Neuronal stem cell (in vitro differentiated cells): ENCODE measurements at regions not wholly inside any gene's neighbourhood (a gene's known extent, or its start where the extent isn't known, plus 50 kb on each side); places are given as distances from the start of the nearest gene placed in this dataset.

Source experiments
- DNase-seq: peaks from one replicate; pipeline ENCODE4 v3.0.0-alpha.2; 2013; ENCODE audit warnings: low spot score
- H2AFZ ChIP-seq: one replicate; pipeline ENCODE4 v1.6.1; 2013; ENCODE audit warnings: mild to moderate bottlenecking, low read length, inconsistent platforms
- H2AK5ac ChIP-seq: 2 replicates; pipeline ENCODE4 v1.6.1; 2013; ENCODE audit warnings: low read depth, mild to moderate bottlenecking, inconsistent platforms, low read length, moderate library complexity, mixed read lengths
- H2BK120ac ChIP-seq: 2 replicates; pipeline ENCODE4 v1.6.1; 2013; ENCODE audit warnings: low read depth, mild to moderate bottlenecking, inconsistent platforms, low read length, moderate library complexity, mixed read lengths
- H2BK12ac ChIP-seq: one replicate; pipeline ENCODE4 v1.6.1; 2013; ENCODE audit warnings: low read length, inconsistent platforms
- H2BK15ac ChIP-seq: 2 replicates; pipeline ENCODE4 v1.6.1; 2013; ENCODE audit warnings: mild to moderate bottlenecking, low read length, inconsistent platforms, mixed read lengths
- H2BK5ac ChIP-seq: one replicate; pipeline ENCODE4 v1.6.1; 2013; ENCODE audit warnings: inconsistent platforms, mild to moderate bottlenecking, low read length, moderate library complexity
- H3K14ac ChIP-seq: one replicate; pipeline ENCODE4 v1.6.1; 2013; ENCODE audit warnings: low read length, inconsistent platforms
- H3K18ac ChIP-seq: 2 replicates; pipeline ENCODE4 v1.6.1; 2013; ENCODE audit warnings: low read length, inconsistent platforms
- H3K23ac ChIP-seq: 2 replicates; pipeline ENCODE4 v1.6.1; 2013; ENCODE audit warnings: low read depth, mild to moderate bottlenecking, mixed read lengths, low read length, inconsistent platforms; ENCODE audit not compliant: poor library complexity
- H3K27ac ChIP-seq: replicated peaks from 3 replicates; pipeline ENCODE4 v1.5.1; 2013; ENCODE audit warnings: low read length, inconsistent platforms
- H3K27me3 ChIP-seq, 3 experiments: 2 replicates each; pipeline ENCODE4 v1.6.1; 2013; ENCODE audit warnings: low read length in 3 of 3, mild to moderate bottlenecking in 2 of 3, inconsistent platforms in 1 of 3, low read depth in 1 of 3, mixed read lengths in 1 of 3, moderate library complexity in 1 of 3; ENCODE audit not compliant: control insufficient read depth in 3 of 3, insufficient read depth in 3 of 3
- H3K36me3 ChIP-seq, 2 donors: replicated peaks in 1 of 2; 2 replicates each; pipeline ENCODE4 v1.6.1; 2013; ENCODE audit warnings: low read length in 2 of 2; ENCODE audit not compliant: control insufficient read depth in 2 of 2, insufficient read depth in 2 of 2
- H3K4ac ChIP-seq: 2 replicates; pipeline ENCODE4 v1.6.1; 2013; ENCODE audit warnings: inconsistent platforms, mild to moderate bottlenecking, low read length, moderate library complexity
- H3K4me1 ChIP-seq, 2 donors: 1 replicate in 1 of 2; 2 replicates in 1 of 2; pipeline ENCODE4 v1.6.1; 2013; ENCODE audit warnings: low read length in 2 of 2, low read depth in 1 of 2; ENCODE audit not compliant: control insufficient read depth in 2 of 2, insufficient read depth in 1 of 2
- H3K4me2 ChIP-seq: one replicate; pipeline ENCODE4 v1.6.1; 2013; ENCODE audit warnings: mild to moderate bottlenecking, low read length, inconsistent platforms; ENCODE audit not compliant: insufficient read depth, poor library complexity, severe bottlenecking
- H3K4me3 ChIP-seq, 2 donors: 2 replicates each; pipeline ENCODE4 v1.5.1; 2013; ENCODE audit warnings: low read length in 2 of 2, mild to moderate bottlenecking in 2 of 2, inconsistent platforms in 1 of 2, moderate library complexity in 1 of 2
- H3K79me1 ChIP-seq: one replicate; pipeline ENCODE4 v1.6.1; 2013; ENCODE audit warnings: low read depth, mild to moderate bottlenecking, inconsistent platforms, low read length, moderate library complexity
- H3K9ac ChIP-seq: one replicate; pipeline ENCODE4 v1.6.1; 2013; ENCODE audit warnings: mild to moderate bottlenecking, low read depth, low read length, inconsistent platforms; ENCODE audit not compliant: poor library complexity
- H3K9me3 ChIP-seq, 2 donors: replicated peaks in 1 of 2; 2 replicates each; pipeline versions ENCODE3 to v1.6.1; 2013; ENCODE audit warnings: low read length in 2 of 2, mild to moderate bottlenecking in 2 of 2, inconsistent platforms in 1 of 2, low read depth in 1 of 2, mixed read lengths in 1 of 2, moderate library complexity in 1 of 2; ENCODE audit not compliant: control insufficient read depth in 2 of 2, insufficient read depth in 1 of 2
- H4K8ac ChIP-seq: one replicate; pipeline ENCODE4 v1.6.1; 2013; ENCODE audit warnings: low read depth, mild to moderate bottlenecking, inconsistent platforms, low read length, moderate library complexity
- H4K91ac ChIP-seq: one replicate; pipeline ENCODE4 v1.6.1; 2013; ENCODE audit warnings: low read length, low read depth, mild to moderate bottlenecking, inconsistent platforms; ENCODE audit not compliant: poor library complexity
- WGBS, 2 donors: extraction: QIAGEN DNeasy Blood & Tissue Kit; methylation state at CpG; one replicate each; pipeline ENCODE4 v1.1.7; 2013; ENCODE audit warnings: missing lambda C conversion rate in 2 of 2, mixed read lengths in 1 of 2; ENCODE audit not compliant: insufficient read length in 2 of 2, insufficient replicate concordance in 1 of 2; ENCODE audit errors: extremely low coverage in 2 of 2; 5-methylcytosine and 5-hydroxymethylcytosine counted together

GRCh38 chr12:87676731-87677130 lies 352.5 kb downstream of the C12orf50 start:
- Histone ChIP-seq H3K14ac (no peak overlapping the region), H3K79me1 (no peaks in the 10 kb centered on the region), H2BK12ac (no peak overlapping the region), H4K91ac (no peak overlapping the region), H3K27ac (no peak overlapping the region), H4K8ac (no peak overlapping the region), H2AFZ (peak overlapping the region; percentile 11), H2BK15ac (no peak overlapping the region), H3K27me3 (no peaks in the 10 kb centered on the region), H3K18ac (no peak overlapping the region), H3K9ac (no peak overlapping the region), H3K36me3 (no peaks in the 10 kb centered on the region), H3K4ac (no peak overlapping the region), H3K4me2 (no peak overlapping the region), H3K4me3 (no peak overlapping the region), H3K4me1 (peaks cover 0 to 2% of the 10 kb centered on the region in 2 donors), H2BK5ac (no peak overlapping the region), H3K9me3 (no peaks in the 10 kb centered on the region), H2AK5ac (no peak overlapping the region), H3K23ac (no peak overlapping the region), H2BK120ac (no peak overlapping the region)
- DNase-seq: no peak

- no peak overlapping the region for H3K4me2 ChIP-seq
- H2BK5ac ChIP-seq: no peak overlapping the region
- no peak overlapping the region for H3K9ac ChIP-seq
- no peak overlapping the region for H3K4ac ChIP-seq
- H2AFZ ChIP-seq: no peak overlapping the region
- no peaks in the 10 kb centered on the region for H3K79me1 ChIP-seq
- no peak overlapping the region for H2AK5ac ChIP-seq
- H2BK15ac ChIP-seq: no peak overlapping the region
- no peak overlapping the region for H3K27ac ChIP-seq
- no peak overlapping the region for H4K8ac ChIP-seq
- no peaks in the 10 kb centered on the region for H3K9me3 ChIP-seq
- H3K18ac ChIP-seq: no peak overlapping the region
- H3K27me3 ChIP-seq: no peaks in the 10 kb centered on the region
- H3K4me3 ChIP-seq: no peak overlapping the region
- no peaks in the 10 kb centered on the region for H3K36me3 ChIP-seq
- no peaks in the 10 kb centered on the region for H3K4me1 ChIP-seq
- no peak for DNase-seq
- no peak overlapping the region for H2BK120ac ChIP-seq
- H4K91ac ChIP-seq: no peak overlapping the region
- no peak overlapping the region for H3K23ac ChIP-seq
- H3K14ac ChIP-seq: no peak overlapping the region
- no peak overlapping the region for H2BK12ac ChIP-seq
- no CpG with 5 or more reads among the region's 4 CpGs for WGBS, 2 donors
These were observed 357.4 kb downstream of the C12orf50 start for GRCh38 chr12:87671757-87672156.

- Histone ChIP-seq H3K23ac (no peak overlapping the region), H3K4me3 (no peak overlapping the region), H2BK120ac (no peak overlapping the region), H3K9me3 (no peaks in the 10 kb centered on the region), H3K14ac (no peak overlapping the region), H3K27me3 (no peaks in the 10 kb centered on the region), H3K4me1 (no peaks in the 10 kb centered on the region), H2BK15ac (no peak overlapping the region), H3K18ac (no peak overlapping the region), H3K36me3 (no peaks in the 10 kb centered on the region), H4K8ac (no peak overlapping the region), H2AFZ (no peak overlapping the region), H4K91ac (no peak overlapping the region), H3K9ac (no peak overlapping the region), H3K27ac (no peak overlapping the region), H2AK5ac (no peak overlapping the region), H2BK5ac (no peak overlapping the region), H3K4me2 (no peak overlapping the region), H3K4ac (no peak overlapping the region), H2BK12ac (no peak overlapping the region), H3K79me1 (no peaks in the 10 kb centered on the region)
- DNase-seq: no peak
- no CpG with 5 or more reads among the region's 7 CpGs for WGBS, 2 donors
These were observed 358.8 kb downstream of the C12orf50 start for GRCh38 chr12:87670448-87670847.

GRCh38 chr12:87667378-87667777 lies 361.8 kb downstream of the C12orf50 start:
- no peak overlapping the region for H2BK5ac ChIP-seq
- H3K9me3 ChIP-seq: no peaks in the 10 kb centered on the region
- no peak overlapping the region for H3K18ac ChIP-seq
- no peak overlapping the region for H3K4me3 ChIP-seq
- H4K8ac ChIP-seq: no peak overlapping the region
- no peak overlapping the region for H3K27ac ChIP-seq
- no peak overlapping the region for H3K23ac ChIP-seq
- DNase-seq: no peak
- H3K36me3 ChIP-seq: no peaks in the 10 kb centered on the region
- no peak overlapping the region for H4K91ac ChIP-seq
- no peak overlapping the region for H3K14ac ChIP-seq
- H2BK12ac ChIP-seq: no peak overlapping the region
- H3K4ac ChIP-seq: no peak overlapping the region
- no peak overlapping the region for H3K4me2 ChIP-seq
- no peak overlapping the region for H2AFZ ChIP-seq
- no peaks in the 10 kb centered on the region for H3K79me1 ChIP-seq
- no peaks in the 10 kb centered on the region for H3K4me1 ChIP-seq
- H3K9ac ChIP-seq: no peak overlapping the region
- H2BK120ac ChIP-seq: no peak overlapping the region
- WGBS, 2 donors: no CpG with 5 or more reads among the region's 2 CpGs
- no peak overlapping the region for H2AK5ac ChIP-seq
- H3K27me3 ChIP-seq: no peaks in the 10 kb centered on the region
- H2BK15ac ChIP-seq: no peak overlapping the region
